ENCODE measurements at regions not wholly inside any gene's neighbourhood (a gene's known extent, or its start where the extent isn't known, plus 50 kb on each side); places are given as distances from the start of the nearest gene placed in this dataset.

- TF ChIP-seq CTCF (IDR thresholded peaks at IDR 0.05; ENCODE audit: insufficient read depth, low read length, poor library complexity, severe bottlenecking) (no peak), EZH2phosphoT487 (conservative IDR thresholded peaks at IDR 0.05; ENCODE audit: low read length) (no peak)
Observed at GRCh38 chr5:152477536-152477935, 72.5 kb upstream of the NMUR2 start.

Measured in SU-DHL-6 (cell line).